C4-2B (cell line): ENCODE measurements at regions not wholly inside any gene's neighbourhood (a gene's known extent, or its start where the extent isn't known, plus 50 kb on each side); places are given as distances from the start of the nearest gene placed in this dataset.
"Not testable (repeated sequence)": the region's sequence is repeated elsewhere in the genome, so short reads cannot be mapped to it uniquely, and the experiment has no call there.

Experiments used
- H3K27ac ChIP-seq: fragments of 450-650 bp; 2 replicates; pipeline ENCODE4 v1.5.1; 2017
- ZFX ChIP-seq: fragments of 450-650 bp; IDR thresholded peaks from 2 replicates; pipeline ENCODE4 v1.6.1; 2017
- TF ChIP-seq, protein P1 (sequence below): fragments of 450-650 bp; conservative IDR thresholded peaks from 2 replicates; pipeline ENCODE4 v1.5.1; 2017; ENCODE audit warnings: mild to moderate bottlenecking

DNA sequence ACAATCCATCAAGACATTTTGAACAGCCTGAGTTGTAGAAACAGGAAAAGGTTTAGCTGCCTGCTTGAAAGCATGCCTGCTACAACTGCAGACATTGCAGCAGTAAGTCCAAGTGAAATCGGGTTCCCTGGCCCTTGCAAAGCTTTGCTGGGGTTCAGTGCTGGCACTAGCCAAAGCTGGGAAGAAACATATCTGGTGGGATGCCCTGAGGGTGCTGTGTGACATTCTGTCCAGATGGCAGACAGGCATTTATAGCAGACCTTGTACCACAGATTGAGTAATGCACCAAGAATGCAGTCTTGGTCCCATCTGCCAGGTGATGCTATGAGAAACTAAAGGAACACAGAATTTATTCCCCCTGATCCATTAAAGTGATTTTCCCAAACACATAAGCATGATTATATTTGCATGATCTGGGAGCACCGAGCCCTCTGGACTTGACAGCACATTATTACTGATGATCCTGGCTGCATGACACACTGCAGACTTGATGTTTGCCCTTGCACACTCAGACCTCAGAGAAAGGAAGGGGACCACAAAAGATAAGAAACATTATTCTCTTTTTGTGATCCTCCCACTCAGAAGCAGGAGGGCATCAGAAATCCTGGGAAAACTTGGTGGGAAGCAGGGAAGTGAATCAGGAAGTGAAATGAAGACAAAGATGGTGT lies 223.7 kb upstream of the FAM78B start:
- TF ChIP-seq, protein P1, sequence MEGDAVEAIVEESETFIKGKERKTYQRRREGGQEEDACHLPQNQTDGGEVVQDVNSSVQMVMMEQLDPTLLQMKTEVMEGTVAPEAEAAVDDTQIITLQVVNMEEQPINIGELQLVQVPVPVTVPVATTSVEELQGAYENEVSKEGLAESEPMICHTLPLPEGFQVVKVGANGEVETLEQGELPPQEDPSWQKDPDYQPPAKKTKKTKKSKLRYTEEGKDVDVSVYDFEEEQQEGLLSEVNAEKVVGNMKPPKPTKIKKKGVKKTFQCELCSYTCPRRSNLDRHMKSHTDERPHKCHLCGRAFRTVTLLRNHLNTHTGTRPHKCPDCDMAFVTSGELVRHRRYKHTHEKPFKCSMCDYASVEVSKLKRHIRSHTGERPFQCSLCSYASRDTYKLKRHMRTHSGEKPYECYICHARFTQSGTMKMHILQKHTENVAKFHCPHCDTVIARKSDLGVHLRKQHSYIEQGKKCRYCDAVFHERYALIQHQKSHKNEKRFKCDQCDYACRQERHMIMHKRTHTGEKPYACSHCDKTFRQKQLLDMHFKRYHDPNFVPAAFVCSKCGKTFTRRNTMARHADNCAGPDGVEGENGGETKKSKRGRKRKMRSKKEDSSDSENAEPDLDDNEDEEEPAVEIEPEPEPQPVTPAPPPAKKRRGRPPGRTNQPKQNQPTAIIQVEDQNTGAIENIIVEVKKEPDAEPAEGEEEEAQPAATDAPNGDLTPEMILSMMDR: no peak
- TF ChIP-seq ZFX: no peak
- no peak overlapping the region for H3K27ac ChIP-seq

DNA sequence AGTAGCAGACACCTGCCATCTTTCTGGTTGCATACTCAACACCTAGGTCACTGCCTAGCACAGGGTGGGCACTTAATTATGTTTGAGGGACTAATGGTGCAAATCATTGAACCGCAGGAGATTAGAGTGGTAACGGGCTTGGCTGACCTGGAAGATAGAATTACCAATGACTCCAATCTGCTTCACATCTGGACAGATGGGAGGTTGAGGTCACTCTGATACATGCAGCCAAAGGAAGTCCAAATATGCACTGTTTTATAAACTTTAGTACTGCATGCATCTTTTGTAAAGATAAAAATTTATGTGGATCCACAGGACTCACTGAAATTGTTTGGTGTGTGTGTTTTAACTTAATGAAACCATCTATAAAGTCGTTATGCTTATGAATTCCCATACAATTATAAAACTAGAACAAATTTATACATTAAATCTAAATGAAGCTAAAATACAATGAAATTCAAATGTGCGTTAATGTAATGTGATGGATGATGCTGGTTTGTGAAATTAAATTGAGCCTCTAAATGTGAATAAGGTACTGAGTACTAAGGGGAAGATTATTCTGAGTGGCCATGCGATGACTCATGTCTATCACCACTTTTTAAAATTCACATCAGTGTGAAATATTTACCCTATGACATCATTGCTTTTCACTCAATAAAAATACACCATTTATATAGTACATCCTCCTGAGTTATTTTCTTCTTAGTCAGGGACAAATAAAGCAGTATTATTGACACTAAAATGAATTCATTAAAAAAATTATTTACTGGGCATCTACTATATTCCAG lies 224.7 kb upstream of the FAM78B start:
- H3K27ac ChIP-seq: no peak overlapping the region

DNA sequence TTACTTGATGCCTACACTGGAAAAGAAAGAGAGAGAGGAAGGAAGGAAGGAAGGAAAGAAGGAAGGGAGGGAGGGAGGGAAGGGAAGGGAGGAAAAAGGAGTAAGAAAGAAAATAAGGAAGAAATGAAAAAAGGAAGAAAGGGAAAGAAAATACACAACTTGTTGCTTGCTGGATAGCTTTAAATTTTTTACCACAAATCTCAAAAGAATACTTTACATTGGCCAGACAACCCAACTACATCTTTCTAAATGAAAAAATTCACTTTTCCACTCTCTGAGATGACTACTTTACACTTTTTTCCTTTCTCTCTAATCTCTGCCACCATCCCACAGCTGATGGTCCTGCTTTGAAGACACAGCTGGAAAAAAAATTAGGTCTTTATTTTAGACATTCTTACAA lies 228.9 kb upstream of the FAM78B start:
- TF ChIP-seq, protein P1: no peak
- no peak for TF ChIP-seq ZFX
- no peak overlapping the region for H3K27ac ChIP-seq

More for the DNA sequence above, 224.7 kb upstream of the FAM78B start:
- TF ChIP-seq, protein P1: no peak
- TF ChIP-seq ZFX: no peak

DNA sequence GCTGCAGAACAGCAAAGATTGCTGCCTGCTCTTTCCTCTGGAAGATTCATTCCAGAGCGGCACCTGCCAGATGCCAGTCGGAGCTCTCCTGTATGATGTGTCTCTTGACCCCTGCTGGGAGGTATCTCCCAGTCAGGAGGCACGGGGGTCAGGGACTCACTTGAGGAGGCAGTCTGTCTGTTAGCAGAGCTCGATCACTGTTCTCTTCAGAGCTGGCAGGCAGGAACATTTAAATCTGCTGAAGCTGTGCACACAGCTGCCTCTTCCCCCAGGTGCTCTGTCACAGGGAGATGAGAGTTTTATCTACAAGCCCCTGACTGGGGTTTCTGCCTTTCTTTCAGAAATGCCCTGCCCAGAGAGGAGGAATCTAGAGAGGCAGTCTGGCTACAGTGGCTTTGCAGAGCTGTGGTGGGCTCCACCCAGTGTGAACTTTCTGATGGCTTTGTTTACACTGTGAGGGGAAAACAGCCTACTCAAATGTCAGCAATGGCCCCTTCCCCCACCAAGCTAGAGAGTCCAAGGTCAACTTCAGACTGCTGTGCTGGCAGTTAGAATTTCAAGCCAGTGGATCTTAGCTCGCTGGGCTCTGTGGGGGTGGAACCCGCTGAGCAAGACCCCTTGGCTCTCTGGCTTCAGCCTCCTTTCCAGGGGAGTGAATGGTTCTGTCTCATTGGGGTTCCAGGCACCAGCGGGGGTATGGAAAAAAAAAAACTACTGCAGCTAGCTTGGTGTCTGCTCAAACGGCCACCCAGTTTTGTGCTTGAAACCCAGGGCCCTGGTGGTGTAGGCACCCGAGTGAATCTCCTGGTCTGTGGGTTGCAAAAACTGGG lies 242.7 kb upstream of the FAM78B start:
- not testable (repeated sequence) for H3K27ac ChIP-seq

DNA sequence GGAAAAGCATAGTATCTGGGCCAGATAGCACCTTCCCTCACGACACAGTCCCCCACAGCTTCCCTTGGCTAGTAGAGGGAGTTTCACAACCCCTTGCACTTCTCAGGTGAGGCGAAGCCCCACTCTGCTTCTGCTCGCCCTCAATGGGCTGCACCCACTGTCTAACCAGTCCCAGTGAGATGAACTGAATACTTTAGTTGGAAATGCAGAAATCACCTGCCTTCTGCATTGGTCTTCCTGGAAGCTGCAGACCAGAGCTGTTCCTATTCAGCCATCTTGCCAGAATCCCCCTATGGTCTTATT lies 243.2 kb upstream of the FAM78B start:
- TF ChIP-seq, protein P1: no peak
- no peak for TF ChIP-seq ZFX
- no peak overlapping the region for H3K27ac ChIP-seq

DNA sequence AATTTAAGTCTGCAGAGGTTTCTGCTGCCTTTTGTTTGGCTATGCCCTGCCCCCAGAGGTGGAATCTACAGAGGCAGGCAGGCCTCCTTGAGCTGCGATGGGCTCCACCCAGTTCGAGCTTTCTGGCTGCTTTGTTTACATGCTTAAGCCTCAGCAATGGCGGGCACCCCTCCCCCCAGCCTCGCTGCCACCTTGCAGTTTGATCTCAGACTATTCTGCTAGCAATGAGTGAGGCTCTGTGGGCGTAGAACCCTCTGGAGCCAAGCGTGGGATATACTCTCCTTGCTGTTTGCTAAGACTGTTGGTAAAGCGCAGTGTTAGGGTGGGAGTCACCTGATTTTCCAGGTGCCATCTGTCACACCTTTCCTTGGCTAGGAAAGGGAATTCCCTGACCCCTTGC lies 250.0 kb upstream of the FAM78B start:
- H3K27ac ChIP-seq: not testable (repeated sequence)

DNA sequence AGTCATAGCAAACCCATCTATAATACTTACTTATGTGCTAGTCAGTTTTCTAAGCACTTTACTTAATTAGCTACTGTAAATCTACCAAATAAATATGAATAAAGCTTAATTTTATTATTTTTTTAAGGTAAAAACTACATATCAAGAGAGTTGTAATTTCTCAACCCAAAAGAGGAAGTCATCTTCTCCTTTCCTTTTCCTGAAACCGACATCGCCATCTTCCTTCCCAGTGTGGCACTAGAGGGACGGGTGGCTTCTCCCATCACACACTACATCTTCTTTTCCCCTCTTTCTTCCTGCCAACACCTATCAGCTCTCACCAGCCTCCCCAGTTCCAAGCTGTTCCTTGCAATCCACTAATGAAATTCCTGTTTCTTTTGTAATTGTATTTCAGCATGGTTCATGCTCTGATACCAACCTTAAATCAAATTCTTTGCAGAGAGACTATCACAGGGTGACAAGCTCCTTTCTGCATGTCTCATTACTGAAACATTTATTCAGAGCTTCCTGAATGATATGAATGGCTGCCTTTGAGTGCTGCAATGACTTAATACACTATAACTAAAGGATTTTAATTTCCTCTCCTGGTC lies 251.6 kb upstream of the FAM78B start:
- TF ChIP-seq, protein P1: no peak
- no peak for TF ChIP-seq ZFX
- H3K27ac ChIP-seq: no peak overlapping the region

DNA sequence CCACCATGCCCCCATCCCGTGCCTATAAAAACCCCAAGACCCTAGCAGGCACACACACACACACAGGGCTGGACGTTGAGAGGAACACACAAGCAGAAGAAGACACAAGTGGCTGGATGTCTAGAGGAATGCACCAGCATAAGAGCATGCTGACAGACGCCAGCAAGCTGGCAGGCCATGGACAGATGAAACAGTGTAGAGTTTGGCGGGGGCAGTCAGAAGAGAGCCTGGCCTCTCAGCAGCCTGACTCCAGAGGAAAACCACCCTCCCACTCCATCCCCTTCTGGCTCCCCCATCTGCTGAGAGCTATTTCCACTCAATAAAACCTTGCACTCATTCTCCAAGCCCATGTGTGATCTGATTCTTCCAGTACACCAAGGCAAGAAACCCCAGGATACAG lies 255.8 kb upstream of the FAM78B start:
- H3K27ac ChIP-seq: not testable (repeated sequence)
